ENCODE measurements at regions not wholly inside any gene's neighbourhood (a gene's known extent, or its start where the extent isn't known, plus 50 kb on each side); places are given as distances from the start of the nearest gene placed in this dataset.

DNA sequence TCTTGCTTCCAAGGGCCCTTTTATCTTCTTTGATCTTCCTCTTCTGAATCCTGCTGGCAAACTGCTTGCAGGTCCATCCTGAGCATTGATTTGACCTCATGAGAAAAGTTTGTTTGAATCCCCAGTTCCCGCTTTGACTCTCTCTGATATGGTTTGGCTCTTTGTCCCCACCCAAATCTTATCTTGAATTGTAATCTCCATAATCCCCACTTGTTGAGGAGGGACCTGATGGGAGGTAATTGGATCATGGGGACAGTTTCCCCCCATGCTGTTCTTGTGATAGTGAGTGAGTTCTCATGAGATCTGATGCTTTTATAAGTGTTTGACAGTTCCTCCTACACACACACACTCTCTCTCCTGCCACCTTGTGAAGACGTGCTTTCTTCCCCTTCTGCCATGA, 126.6 kb upstream of the ARHGAP20 start:
- Histone ChIP-seq H4K20me1 (ENCODE audit: insufficient read depth, low read length) (no peaks in the 10 kb centered on the region), H3K4me1 (ENCODE audit: low read length) (no peaks in the 10 kb centered on the region), H3K27ac (ENCODE audit: low read length) (no peak overlapping the region), H3F3A (ENCODE audit: insufficient read depth, low read length) (no peaks in the 10 kb centered on the region), H3K9me3 (replicated peaks; ENCODE audit: insufficient read depth, low read length) (no peaks in the 10 kb centered on the region), H3K9me2 (replicated peaks; ENCODE audit: insufficient read depth, low read length) (no peaks in the 10 kb centered on the region), H3K4me2 (ENCODE audit: low read depth, low read length) (no peak overlapping the region), H3K79me2 (ENCODE audit: low read length) (no peaks in the 10 kb centered on the region), H3K27me3 (replicated peaks; ENCODE audit: insufficient read depth, low read length) (no peaks in the 10 kb centered on the region), H3K9ac (ENCODE audit: low read length) (no peak overlapping the region), H3K36me3 (replicated peaks; ENCODE audit: insufficient read depth, low read length) (no peaks in the 10 kb centered on the region), H2AFZ (ENCODE audit: low read length) (no peak overlapping the region), H3K4me3 (ENCODE audit: low read length) (no peak overlapping the region)
- no peak for DNase-seq
- TF ChIP-seq, protein P1, sequence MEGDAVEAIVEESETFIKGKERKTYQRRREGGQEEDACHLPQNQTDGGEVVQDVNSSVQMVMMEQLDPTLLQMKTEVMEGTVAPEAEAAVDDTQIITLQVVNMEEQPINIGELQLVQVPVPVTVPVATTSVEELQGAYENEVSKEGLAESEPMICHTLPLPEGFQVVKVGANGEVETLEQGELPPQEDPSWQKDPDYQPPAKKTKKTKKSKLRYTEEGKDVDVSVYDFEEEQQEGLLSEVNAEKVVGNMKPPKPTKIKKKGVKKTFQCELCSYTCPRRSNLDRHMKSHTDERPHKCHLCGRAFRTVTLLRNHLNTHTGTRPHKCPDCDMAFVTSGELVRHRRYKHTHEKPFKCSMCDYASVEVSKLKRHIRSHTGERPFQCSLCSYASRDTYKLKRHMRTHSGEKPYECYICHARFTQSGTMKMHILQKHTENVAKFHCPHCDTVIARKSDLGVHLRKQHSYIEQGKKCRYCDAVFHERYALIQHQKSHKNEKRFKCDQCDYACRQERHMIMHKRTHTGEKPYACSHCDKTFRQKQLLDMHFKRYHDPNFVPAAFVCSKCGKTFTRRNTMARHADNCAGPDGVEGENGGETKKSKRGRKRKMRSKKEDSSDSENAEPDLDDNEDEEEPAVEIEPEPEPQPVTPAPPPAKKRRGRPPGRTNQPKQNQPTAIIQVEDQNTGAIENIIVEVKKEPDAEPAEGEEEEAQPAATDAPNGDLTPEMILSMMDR (IDR thresholded peaks at IDR 0.05; ENCODE audit: low read length) = no peak

DNA sequence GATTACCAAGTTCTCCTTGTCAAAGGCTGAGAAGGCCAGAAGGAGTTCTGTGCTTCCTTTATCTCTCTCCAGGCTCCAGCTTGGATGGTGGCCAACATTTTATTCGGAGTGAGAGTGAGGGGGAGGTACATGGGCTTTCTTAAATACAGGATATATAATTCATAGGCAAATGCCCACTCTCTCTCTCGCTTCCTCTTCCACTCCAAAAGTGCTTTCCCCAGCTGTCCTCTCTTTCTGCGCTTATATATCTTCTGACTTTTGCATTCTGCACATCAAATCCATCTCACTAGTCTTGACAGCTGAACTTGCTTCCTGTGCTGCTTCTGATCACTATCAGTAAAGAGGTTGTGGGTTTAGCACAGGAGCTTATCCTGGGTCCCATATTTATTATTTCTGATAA, 125.4 kb upstream of the ARHGAP20 start:
- H3K27me3 ChIP-seq (replicated peaks; ENCODE audit: insufficient read depth, low read length) = no peaks in the 10 kb centered on the region
- H3K9ac ChIP-seq (ENCODE audit: low read length) = no peak overlapping the region
- no peaks in the 10 kb centered on the region for H3F3A ChIP-seq (ENCODE audit: insufficient read depth, low read length)
- no peaks in the 10 kb centered on the region for H3K79me2 ChIP-seq (ENCODE audit: low read length)
- no peaks in the 10 kb centered on the region for H4K20me1 ChIP-seq (ENCODE audit: insufficient read depth, low read length)
- no peak overlapping the region for H2AFZ ChIP-seq (ENCODE audit: low read length)
- no peaks in the 10 kb centered on the region for H3K4me1 ChIP-seq (ENCODE audit: low read length)
- no peak overlapping the region for H3K27ac ChIP-seq (ENCODE audit: low read length)
- TF ChIP-seq EZH2phosphoT487 (IDR thresholded peaks at IDR 0.05; ENCODE audit: low read length) = no peak
- no peak for TF ChIP-seq EZH2 (optimal IDR thresholded peaks at IDR 0.05; ENCODE audit: low read depth, low read length)
- no peak overlapping the region for H3K4me3 ChIP-seq (ENCODE audit: low read length)
- DNase-seq = no peak
- no peaks in the 10 kb centered on the region for H3K9me2 ChIP-seq (replicated peaks; ENCODE audit: insufficient read depth, low read length)
- no peaks in the 10 kb centered on the region for H3K36me3 ChIP-seq (replicated peaks; ENCODE audit: insufficient read depth, low read length)
- no peaks in the 10 kb centered on the region for H3K9me3 ChIP-seq (replicated peaks; ENCODE audit: insufficient read depth, low read length)
- H3K4me2 ChIP-seq (ENCODE audit: low read depth, low read length) = no peak overlapping the region

DNA sequence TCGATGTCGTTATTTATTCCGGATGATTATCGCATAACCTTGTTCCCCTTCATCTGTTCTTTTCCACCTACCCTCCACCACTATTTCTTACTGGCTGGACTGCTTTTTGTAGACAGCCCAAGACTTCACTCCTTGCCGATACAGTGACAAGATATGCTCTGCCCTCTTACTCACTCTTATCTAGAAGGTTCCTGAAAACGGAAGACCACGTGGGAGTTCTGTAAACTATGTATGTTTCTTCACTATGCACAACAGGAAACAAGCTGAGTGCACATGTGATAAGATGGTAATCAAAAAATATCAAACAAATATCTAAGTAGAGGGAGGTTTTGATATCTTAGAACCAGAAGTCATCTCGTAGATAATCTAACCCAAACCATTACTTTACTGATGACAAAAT, 122.9 kb upstream of the ARHGAP20 start:
- Histone ChIP-seq H3K4me1 (ENCODE audit: low read length) (no peaks in the 10 kb centered on the region), H3F3A (ENCODE audit: insufficient read depth, low read length) (no peaks in the 10 kb centered on the region), H3K36me3 (replicated peaks; ENCODE audit: insufficient read depth, low read length) (no peaks in the 10 kb centered on the region), H3K4me2 (ENCODE audit: low read depth, low read length) (no peak overlapping the region), H2AFZ (ENCODE audit: low read length) (no peak overlapping the region), H3K9me3 (replicated peaks; ENCODE audit: insufficient read depth, low read length) (no peaks in the 10 kb centered on the region), H3K27me3 (replicated peaks; ENCODE audit: insufficient read depth, low read length) (no peaks in the 10 kb centered on the region), H3K9ac (ENCODE audit: low read length) (no peak overlapping the region), H3K27ac (ENCODE audit: low read length) (no peak overlapping the region), H3K79me2 (ENCODE audit: low read length) (no peaks in the 10 kb centered on the region), H3K9me2 (replicated peaks; ENCODE audit: insufficient read depth, low read length) (no peaks in the 10 kb centered on the region), H4K20me1 (ENCODE audit: insufficient read depth, low read length) (no peaks in the 10 kb centered on the region), H3K4me3 (ENCODE audit: low read length) (no peak overlapping the region)
- no peak for TF ChIP-seq EZH2phosphoT487 (IDR thresholded peaks at IDR 0.05; ENCODE audit: low read length)
- TF ChIP-seq, protein P1 (IDR thresholded peaks at IDR 0.05; ENCODE audit: low read length) = no peak
- no peak for TF ChIP-seq EZH2 (optimal IDR thresholded peaks at IDR 0.05; ENCODE audit: low read depth, low read length)
- no peak for DNase-seq

DNA sequence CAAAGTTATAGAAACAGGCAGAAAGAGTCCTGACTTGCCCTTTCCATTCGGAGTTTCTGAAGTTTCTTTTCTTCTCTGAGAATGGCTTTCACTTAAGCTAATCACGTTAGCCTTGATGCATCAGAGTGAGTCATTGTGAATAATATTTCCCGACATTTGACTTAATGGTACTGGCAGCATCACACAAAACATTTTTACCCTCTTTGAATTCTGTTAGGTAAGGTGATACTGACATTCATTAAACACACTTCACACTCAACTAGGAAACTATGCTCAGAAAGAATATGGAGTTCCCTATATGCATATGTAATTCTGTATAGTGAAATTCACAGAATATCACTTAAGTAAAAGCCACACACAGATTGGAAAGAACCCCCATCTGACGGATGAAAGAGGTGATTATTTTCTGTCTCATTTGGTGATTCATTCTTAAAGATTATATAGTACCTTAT, 120.8 kb upstream of the ARHGAP20 start:
- Histone ChIP-seq H4K20me1 (ENCODE audit: insufficient read depth, low read length) (no peaks in the 10 kb centered on the region), H3K27me3 (replicated peaks; ENCODE audit: insufficient read depth, low read length) (no peaks in the 10 kb centered on the region), H3K4me3 (ENCODE audit: low read length) (no peak overlapping the region), H3K4me1 (ENCODE audit: low read length) (no peaks in the 10 kb centered on the region), H3K4me2 (ENCODE audit: low read depth, low read length) (no peak overlapping the region), H3K9me3 (replicated peaks; ENCODE audit: insufficient read depth, low read length) (no peaks in the 10 kb centered on the region), H3K27ac (ENCODE audit: low read length) (no peak overlapping the region), H3K9ac (ENCODE audit: low read length) (no peak overlapping the region), H3F3A (ENCODE audit: insufficient read depth, low read length) (no peaks in the 10 kb centered on the region), H3K79me2 (ENCODE audit: low read length) (no peaks in the 10 kb centered on the region), H2AFZ (ENCODE audit: low read length) (no peak overlapping the region), H3K36me3 (replicated peaks; ENCODE audit: insufficient read depth, low read length) (no peaks in the 10 kb centered on the region), H3K9me2 (replicated peaks; ENCODE audit: insufficient read depth, low read length) (no peaks in the 10 kb centered on the region)
- no peak for DNase-seq
- TF ChIP-seq, protein P1 (IDR thresholded peaks at IDR 0.05; ENCODE audit: low read length) = no peak
- TF ChIP-seq EZH2phosphoT487 (IDR thresholded peaks at IDR 0.05; ENCODE audit: low read length) = no peak
- no peak for TF ChIP-seq EZH2 (optimal IDR thresholded peaks at IDR 0.05; ENCODE audit: low read depth, low read length)

Measured in MM.1S (cell line).